WTC11 (cell line): ENCODE measurements at regions not wholly inside any gene's neighbourhood (a gene's known extent, or its start where the extent isn't known, plus 50 kb on each side); places are given as distances from the start of the nearest gene placed in this dataset.

Experiments
- ATAC-seq: fragments of 200-7000 bp; cut with Tn5 transposase; 2 replicates; pipeline ENCODE4 v1.10.0; 2021; ENCODE audit warnings: mild to moderate bottlenecking, moderate library complexity
- CTCF ChIA-PET: fragments of 300-600 bp; sonication (Branson Sonifier 250); formaldehyde crosslinking; loops from one replicate; lab custom pipeline; 2021; ENCODE audit warnings: antibody characterized with exemption; lab: Charles Lee
- POLR2A ChIA-PET: fragments of 350-600 bp; sonication (Branson Sonifier 250); formaldehyde crosslinking; loops from one replicate; lab custom pipeline; 2021; ENCODE audit warnings: antibody characterized with exemption; lab: Charles Lee
- DNase-seq: peaks from one replicate; pipeline ENCODE4 v3.0.0; 2021; ENCODE audit warnings: low spot score
- H3K27ac Mint-ChIP-seq: 2 replicates; pipeline ENCODE4 v1.8.0; 2021; ENCODE audit warnings: mixed read lengths
- H3K27me3 Mint-ChIP-seq: 2 replicates; pipeline ENCODE4 v1.8.0; 2021; ENCODE audit warnings: low read depth, mild to moderate bottlenecking, moderate library complexity, mixed read lengths
- H3K36me3 Mint-ChIP-seq: 2 replicates; pipeline ENCODE4 v1.8.0; 2021; ENCODE audit warnings: mixed read lengths
- H3K4me1 Mint-ChIP-seq: 2 replicates; pipeline ENCODE4 v1.8.0; 2022; ENCODE audit warnings: mixed read lengths
- H3K4me3 Mint-ChIP-seq: 2 replicates; pipeline ENCODE4 v1.8.0; 2021; ENCODE audit warnings: mild to moderate bottlenecking, moderate library complexity, mixed read lengths
- H3K9me3 Mint-ChIP-seq: 2 replicates; pipeline ENCODE4 v1.8.0; 2021; ENCODE audit warnings: mixed read lengths
- ATF1 ChIP-seq: sonication (generic); formaldehyde crosslinking; IDR thresholded peaks from 2 replicates; pipeline ENCODE4 v1.8.1; 2023; ENCODE audit warnings: mild to moderate bottlenecking, moderate library complexity, missing genetic modification reagents
- CREM ChIP-seq: sonication (generic); formaldehyde crosslinking; IDR thresholded peaks from 2 replicates; pipeline ENCODE4 v1.8.1; 2022; ENCODE audit warnings: mild to moderate bottlenecking, missing genetic modification reagents, moderate library complexity
- ELF4 ChIP-seq: sonication (generic); formaldehyde crosslinking; IDR thresholded peaks from 2 replicates; pipeline ENCODE4 v1.8.1; 2022; ENCODE audit warnings: low read depth, mild to moderate bottlenecking, moderate library complexity, missing genetic modification reagents
- EMX1 ChIP-seq: fragments of 250-450 bp; sonication (Bioruptor Pico); IDR thresholded peaks from 2 replicates; pipeline ENCODE4 v1.8.0; 2021; ENCODE audit warnings: mild to moderate bottlenecking
- GRHL2 ChIP-seq: fragments of 250-450 bp; sonication (Bioruptor Pico); IDR thresholded peaks from 2 replicates; pipeline ENCODE4 v1.8.0; 2022; ENCODE audit warnings: mild to moderate bottlenecking, moderate library complexity; ENCODE audit not compliant: insufficient replicate concordance, severe bottlenecking
- HMGXB4 ChIP-seq: sonication (generic); formaldehyde crosslinking; IDR thresholded peaks from 2 replicates; pipeline ENCODE4 v1.8.1; 2023; ENCODE audit warnings: mild to moderate bottlenecking, moderate library complexity, missing genetic modification reagents
- JUN ChIP-seq: sonication (generic); formaldehyde crosslinking; IDR thresholded peaks from 2 replicates; pipeline ENCODE4 v1.8.0; 2023; ENCODE audit warnings: mild to moderate bottlenecking, missing genetic modification reagents
- MLX ChIP-seq: sonication (generic); formaldehyde crosslinking; IDR thresholded peaks from 2 replicates; pipeline ENCODE4 v1.8.1; 2023; ENCODE audit warnings: mild to moderate bottlenecking, missing genetic modification reagents, moderate library complexity
- MXD4 ChIP-seq: fragments of 250-450 bp; sonication (Bioruptor Pico); IDR thresholded peaks from 2 replicates; pipeline ENCODE4 v1.8.0; 2021; ENCODE audit warnings: mild to moderate bottlenecking, moderate library complexity, borderline replicate concordance
- MYBL2 ChIP-seq: sonication (generic); formaldehyde crosslinking; IDR thresholded peaks from 2 replicates; pipeline ENCODE4 v1.8.1; 2023; ENCODE audit warnings: mild to moderate bottlenecking, moderate library complexity, missing genetic modification reagents
- NR2C2 ChIP-seq: sonication (generic); formaldehyde crosslinking; IDR thresholded peaks from 2 replicates; pipeline ENCODE4 v1.8.0; 2022; ENCODE audit warnings: mild to moderate bottlenecking, missing genetic modification reagents
- PRRX2 ChIP-seq: fragments of 250-450 bp; sonication (Bioruptor Pico); IDR thresholded peaks from 2 replicates; pipeline ENCODE4 v1.8.0; 2021; ENCODE audit warnings: mild to moderate bottlenecking
- RORB ChIP-seq: fragments of 250-450 bp; sonication (Bioruptor Pico); IDR thresholded peaks from 2 replicates; pipeline ENCODE4 v1.9.0; 2021; ENCODE audit warnings: mild to moderate bottlenecking
- SMAD4 ChIP-seq: sonication (generic); formaldehyde crosslinking; IDR thresholded peaks from 2 replicates; pipeline ENCODE4 v1.8.0; 2022; ENCODE audit warnings: mild to moderate bottlenecking, missing genetic modification reagents
- SOX15 ChIP-seq: fragments of 250-450 bp; sonication (Bioruptor Pico); IDR thresholded peaks from 2 replicates; pipeline ENCODE4 v1.9.0; 2021; ENCODE audit warnings: mild to moderate bottlenecking
- TCF7 ChIP-seq: sonication (generic); formaldehyde crosslinking; IDR thresholded peaks from 2 replicates; pipeline ENCODE4 v1.8.0; 2022; ENCODE audit warnings: mild to moderate bottlenecking, low read depth, missing genetic modification reagents, moderate library complexity
- TEAD1 ChIP-seq: sonication (generic); formaldehyde crosslinking; IDR thresholded peaks from 2 replicates; pipeline ENCODE4 v1.8.0; 2022; ENCODE audit warnings: mild to moderate bottlenecking, missing genetic modification reagents
- ZBTB21 ChIP-seq: sonication (generic); formaldehyde crosslinking; IDR thresholded peaks from 2 replicates; pipeline ENCODE4 v1.8.1; 2023; ENCODE audit warnings: mild to moderate bottlenecking, missing genetic modification reagents, borderline replicate concordance
- ZNF121 ChIP-seq: sonication (generic); formaldehyde crosslinking; IDR thresholded peaks from 2 replicates; pipeline ENCODE4 v1.8.0; 2023; ENCODE audit warnings: missing genetic modification reagents
- ZNF317 ChIP-seq: sonication (generic); formaldehyde crosslinking; IDR thresholded peaks from 2 replicates; pipeline ENCODE4 v1.8.1; 2023; ENCODE audit warnings: low read depth, mild to moderate bottlenecking, moderate library complexity, missing genetic modification reagents, borderline replicate concordance
- ZNF416 ChIP-seq: fragments of 250-450 bp; sonication (Bioruptor Pico); IDR thresholded peaks from 2 replicates; pipeline ENCODE4 v1.9.0; 2021; ENCODE audit warnings: mild to moderate bottlenecking, inconsistent platforms
- ZNF671 ChIP-seq: fragments of 250-450 bp; sonication (Bioruptor Pico); IDR thresholded peaks from 2 replicates; pipeline ENCODE4 v1.8.0; 2021; ENCODE audit warnings: mild to moderate bottlenecking

DNA sequence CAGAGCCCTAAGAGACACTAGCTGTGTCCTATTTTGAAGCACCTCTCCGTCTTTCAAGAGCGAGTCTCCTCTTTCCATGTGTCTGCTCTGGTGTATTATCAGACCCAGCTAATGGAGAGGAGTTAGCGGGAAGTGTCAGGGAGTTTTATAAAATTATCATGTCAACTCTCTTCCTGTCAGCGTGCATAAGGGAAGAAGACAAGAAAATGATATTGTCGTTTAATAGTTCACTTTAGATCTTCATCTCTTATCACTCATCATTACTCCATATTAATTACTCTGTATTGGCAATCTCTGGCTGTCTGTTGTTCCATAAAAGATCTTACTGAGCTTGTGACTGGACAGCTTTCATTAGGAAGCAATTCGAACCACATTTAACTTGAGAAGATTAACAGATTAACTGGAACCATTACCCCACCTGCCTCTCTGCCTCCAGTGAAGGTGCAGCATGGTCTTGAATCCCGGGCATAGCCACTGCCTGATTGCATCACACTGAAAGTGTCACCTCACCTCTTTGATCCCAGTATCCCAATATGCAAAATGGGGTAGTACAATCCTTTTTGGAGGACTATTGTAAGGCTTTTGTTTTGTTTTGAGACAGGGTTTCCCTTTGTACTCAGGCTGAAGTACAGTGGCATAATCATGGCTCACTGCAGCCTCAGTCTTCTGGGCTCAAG, 121.1 kb downstream of the TMEM114 start:
- Mint-ChIP-seq H3K27me3 (peaks cover 12% of the 10 kb centered on the region), H3K9me3 (peaks cover 84% of the 10 kb centered on the region), H3K4me1 (no peaks in the 10 kb centered on the region), H3K4me3 (no peak overlapping the region), H3K27ac (no peak overlapping the region), H3K36me3 (peaks cover 61% of the 10 kb centered on the region)
- TF ChIP-seq SOX15 (CRISPR knock-in tag) = no peak
- no peak for TF ChIP-seq RORB (CRISPR knock-in tag)
- no peak for TF ChIP-seq SMAD4 (CRISPR knock-in tag)
- ATAC-seq = no peak
- CTCF ChIA-PET = no interaction called here
- POLR2A ChIA-PET = no interaction called here
- no peak for DNase-seq

DNA sequence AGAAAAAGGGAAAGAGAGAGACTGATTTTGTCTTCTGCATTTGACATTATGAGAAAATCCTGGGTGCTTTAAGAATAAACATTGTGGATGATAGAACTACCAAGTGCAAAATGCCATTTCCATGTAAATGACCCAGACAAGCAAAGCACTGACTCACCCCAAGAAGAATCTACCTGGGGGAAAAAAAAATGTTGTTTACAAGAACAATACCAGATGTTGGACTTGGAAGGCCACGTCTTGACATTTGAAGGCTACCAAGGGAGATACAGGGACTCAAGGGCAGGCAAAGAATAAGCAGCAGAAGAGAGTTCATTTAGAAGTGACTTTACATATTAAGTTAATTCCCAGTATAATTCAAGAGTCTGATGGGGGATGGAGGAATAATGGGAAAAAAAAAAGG, 125.3 kb downstream of the TMEM114 start:
- Mint-ChIP-seq H3K27me3 (peaks cover 13% of the 10 kb centered on the region), H3K4me1 (no peaks in the 10 kb centered on the region), H3K4me3 (no peak overlapping the region), H3K27ac (no peak overlapping the region), H3K36me3 (peaks cover 67% of the 10 kb centered on the region), H3K9me3 (peaks cover 89% of the 10 kb centered on the region)
- TF ChIP-seq PRRX2 (CRISPR knock-in tag) = no peak
- no peak for TF ChIP-seq ZNF416 (CRISPR knock-in tag)
- no peak for TF ChIP-seq EMX1 (CRISPR knock-in tag)
- TF ChIP-seq ZNF121 (CRISPR knock-in tag) = no peak
- TF ChIP-seq TCF7 (CRISPR knock-in tag) = no peak
- TF ChIP-seq JUN (CRISPR knock-in tag) = no peak
- no peak for TF ChIP-seq MYBL2
- no peak for TF ChIP-seq GRHL2 (CRISPR knock-in tag)
- TF ChIP-seq MXD4 (CRISPR knock-in tag) = no peak
- no peak for TF ChIP-seq MLX (CRISPR knock-in tag)
- TF ChIP-seq NR2C2 = no peak
- TF ChIP-seq ZNF317 (CRISPR knock-in tag) = no peak
- TF ChIP-seq RORB (CRISPR knock-in tag) = no peak
- TF ChIP-seq ZBTB21 (CRISPR knock-in tag) = no peak
- no peak for TF ChIP-seq CREM (CRISPR knock-in tag)
- TF ChIP-seq ATF1 (CRISPR knock-in tag) = no peak
- TF ChIP-seq ZNF671 (CRISPR knock-in tag) = no peak
- no peak for TF ChIP-seq TEAD1 (CRISPR knock-in tag)
- ChIA-PET POLR2A (no interaction called here), CTCF (no interaction called here)
- DNase-seq = no peak
- no peak for ATAC-seq

DNA sequence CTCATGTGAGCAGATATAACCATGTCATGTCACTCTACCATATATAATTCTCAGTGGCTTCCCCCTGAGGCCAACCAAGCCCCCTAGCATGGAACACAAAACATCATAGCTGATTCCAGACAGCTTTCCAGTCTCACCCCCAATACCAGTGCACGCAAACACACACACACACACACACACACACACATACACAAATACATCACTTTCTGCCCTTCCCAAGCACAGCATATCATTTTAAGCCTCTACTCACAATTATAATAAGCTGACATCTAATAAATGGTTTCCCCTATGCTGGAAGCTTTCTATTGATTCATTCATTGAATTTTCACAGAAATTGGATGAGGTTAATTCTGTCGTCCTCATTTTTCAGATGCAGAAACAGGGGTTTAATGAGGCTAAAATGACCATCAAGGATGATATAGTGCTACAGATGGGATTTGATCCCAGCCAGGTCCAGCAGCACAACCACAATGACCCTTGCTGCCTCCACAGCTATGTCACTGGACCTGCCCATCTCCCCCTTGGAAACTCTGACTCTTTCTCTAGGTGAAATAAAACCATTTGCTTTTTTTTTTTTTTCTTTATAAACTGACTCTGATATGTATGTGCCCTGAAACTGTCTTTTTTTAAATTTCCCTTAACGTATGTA, 131.1 kb downstream of the TMEM114 start:
- ATAC-seq (no peak), DNase-seq (no peak)
- H3K36me3 Mint-ChIP-seq = peaks cover 74% of the 10 kb centered on the region
- TF ChIP-seq HMGXB4 (CRISPR knock-in tag) (no peak), ELF4 (CRISPR knock-in tag) (no peak), NR2C2 (no peak)
- no peaks in the 10 kb centered on the region for H3K4me1 Mint-ChIP-seq
- no peak overlapping the region for H3K4me3 Mint-ChIP-seq
- H3K27me3 Mint-ChIP-seq = peaks cover 14% of the 10 kb centered on the region
- ChIA-PET POLR2A (no interaction called here), CTCF (no interaction called here)
- no peak overlapping the region for H3K27ac Mint-ChIP-seq
- peaks cover 88% of the 10 kb centered on the region for H3K9me3 Mint-ChIP-seq
